IMR-90 (cell line): ENCODE measurements at regions not wholly inside any gene's neighbourhood (a gene's known extent, or its start where the extent isn't known, plus 50 kb on each side); places are given as distances from the start of the nearest gene placed in this dataset.

Experiments used
- ATAC-seq: fragments of 200-7000 bp; cut with Tn5 transposase; 2 replicates; pipeline ENCODE4 v1.9.1; 2020; ENCODE audit warnings: low read depth, mild to moderate bottlenecking, moderate library complexity
- BruUV-seq: library from RNA; stranded (reverse); fragments of 400-500 nt; replicated peaks from 2 replicates; lab custom pipeline; 2021; lab: Mats Ljungman, UMichigan
- CTCF ChIA-PET: fragments of 300-600 bp; formaldehyde crosslinking; extraction: SDS; loops from one replicate; lab custom pipeline; 2021; ENCODE audit warnings: antibody characterized with exemption; lab: Yijun Ruan, JAX
- POLR2A ChIA-PET: fragments of 300-600 bp; sonication (Branson Sonifier 250); formaldehyde crosslinking; loops from one replicate; lab custom pipeline; 2022; ENCODE audit warnings: antibody characterized with exemption; ENCODE audit not compliant: unreplicated experiment; lab: Charles Lee
- DNase-seq: peaks from one replicate; pipeline ENCODE4 v3.0.0; 2013
- H2AFZ ChIP-seq: replicated peaks from 2 replicates; pipeline ENCODE3; 2013; ENCODE audit warnings: low read length, mild to moderate bottlenecking; ENCODE audit not compliant: poor library complexity
- H2AK5ac ChIP-seq: 2 replicates; pipeline ENCODE4 v1.6.1; 2013; ENCODE audit warnings: low read depth, low read length, inconsistent platforms
- H2AK9ac ChIP-seq: replicated peaks from 2 replicates; pipeline ENCODE3; 2013; ENCODE audit warnings: mild to moderate bottlenecking, low read depth, low read length, moderate library complexity; ENCODE audit not compliant: poor library complexity
- H2BK120ac ChIP-seq: 2 replicates; pipeline ENCODE4 v1.6.1; 2013; ENCODE audit warnings: low read depth, low read length, inconsistent platforms
- H2BK15ac ChIP-seq: 3 replicates; pipeline ENCODE4 v1.6.1; 2013; ENCODE audit warnings: low read depth, low read length, inconsistent platforms
- H2BK20ac ChIP-seq: 2 replicates; pipeline ENCODE4 v1.6.1; 2013; ENCODE audit warnings: low read depth, mild to moderate bottlenecking, inconsistent platforms, low read length, moderate library complexity
- H2BK5ac ChIP-seq: 2 replicates; pipeline ENCODE4 v1.6.1; 2013; ENCODE audit warnings: mild to moderate bottlenecking, low read depth, low read length, inconsistent platforms; ENCODE audit not compliant: poor library complexity, severe bottlenecking
- H3K14ac ChIP-seq: replicated peaks from 2 replicates; pipeline ENCODE4 v1.6.1; 2013; ENCODE audit warnings: low read depth, low read length, inconsistent platforms
- H3K18ac ChIP-seq: 2 replicates; pipeline ENCODE4 v1.6.1; 2013; ENCODE audit warnings: low read depth, low read length, control low read depth
- H3K23ac ChIP-seq: 2 replicates; pipeline ENCODE4 v1.6.1; 2013; ENCODE audit warnings: low read depth, low read length, inconsistent platforms
- H3K27ac ChIP-seq: 2 replicates; pipeline ENCODE4 v1.5.1; 2013; ENCODE audit warnings: mild to moderate bottlenecking, control low read depth, low read length; ENCODE audit not compliant: insufficient read depth
- H3K27me3 ChIP-seq: 2 replicates; pipeline ENCODE4 v1.6.1; 2013; ENCODE audit warnings: low read length; ENCODE audit not compliant: control insufficient read depth, insufficient read depth
- H3K36me3 ChIP-seq: 2 replicates; pipeline ENCODE4 v1.6.1; 2013; ENCODE audit warnings: low read length, mixed read lengths; ENCODE audit not compliant: control insufficient read depth, insufficient read depth
- H3K4ac ChIP-seq: 2 replicates; pipeline ENCODE4 v1.6.1; 2013; ENCODE audit warnings: low read depth, low read length, inconsistent platforms
- H3K4me1 ChIP-seq: 2 replicates; pipeline ENCODE4 v1.6.1; 2013; ENCODE audit warnings: low read length, mixed read lengths; ENCODE audit not compliant: control insufficient read depth, insufficient read depth
- H3K4me2 ChIP-seq: 2 replicates; pipeline ENCODE4 v1.6.1; 2013; ENCODE audit warnings: low read depth, mild to moderate bottlenecking, control low read depth, low read length, moderate library complexity
- H3K4me3 ChIP-seq: 2 replicates; pipeline ENCODE4 v1.5.1; 2013; ENCODE audit warnings: low read depth, mild to moderate bottlenecking, control low read depth, low read length, moderate library complexity; ENCODE audit not compliant: insufficient read depth
- H3K56ac ChIP-seq: 2 replicates; pipeline ENCODE4 v1.6.1; 2013; ENCODE audit warnings: low read length, inconsistent platforms; ENCODE audit not compliant: insufficient read depth; ENCODE audit errors: extremely low read depth
- H3K79me1 ChIP-seq, 2 experiments: 2 replicates each; pipeline ENCODE4 v1.6.1; 2013; ENCODE audit warnings: low read length in 2 of 2, inconsistent platforms in 1 of 2, low read depth in 1 of 2
- H3K9ac ChIP-seq: 2 replicates; pipeline ENCODE4 v1.6.1; 2013; ENCODE audit warnings: low read depth, low read length, control low read depth
- H3K9me1 ChIP-seq: 2 replicates; pipeline ENCODE4 v1.6.1; 2013; ENCODE audit warnings: low read length, inconsistent platforms; ENCODE audit not compliant: insufficient read depth
- H3K9me3 ChIP-seq: 2 replicates; pipeline ENCODE4 v1.6.1; 2013; ENCODE audit warnings: low read length; ENCODE audit not compliant: control insufficient read depth, insufficient read depth
- H4K20me1 ChIP-seq: 2 replicates; pipeline ENCODE4 v1.6.1; 2013; ENCODE audit warnings: low read length, inconsistent platforms; ENCODE audit not compliant: insufficient read depth
- H4K5ac ChIP-seq: 2 replicates; pipeline ENCODE4 v1.6.1; 2013; ENCODE audit warnings: mild to moderate bottlenecking, low read depth, low read length, control low read depth
- H4K8ac ChIP-seq, 2 experiments: 2 replicates each; pipeline ENCODE4 v1.6.1; 2013; ENCODE audit warnings: low read depth in 2 of 2, low read length in 2 of 2, control low read depth in 1 of 2, inconsistent platforms in 1 of 2
- H4K91ac ChIP-seq: 2 replicates; pipeline ENCODE4 v1.6.1; 2013; ENCODE audit warnings: low read depth, low read length, inconsistent platforms; ENCODE audit not compliant: insufficient read depth
- CEBPB ChIP-seq: IDR thresholded peaks from 2 replicates; pipeline ENCODE4 v1.6.1; 2012; ENCODE audit warnings: low read depth, low read length, improper control_type of control experiment
- CHD1 ChIP-seq: IDR thresholded peaks from 2 replicates; pipeline ENCODE4 v1.6.1; 2012; ENCODE audit warnings: low read depth, low read length, improper control_type of control experiment
- CTCF ChIP-seq: conservative IDR thresholded peaks from 2 replicates; pipeline ENCODE4 v1.5.1; 2012; ENCODE audit warnings: mild to moderate bottlenecking, low read depth, low read length, improper control_type of control experiment
- FOS ChIP-seq: fragments of 150-350 bp; IDR thresholded peaks from 2 replicates; pipeline ENCODE4 v1.6.1; 2016; ENCODE audit warnings: low read depth, low read length
- MAFK ChIP-seq: IDR thresholded peaks from 2 replicates; pipeline ENCODE4 v1.6.1; 2012; ENCODE audit warnings: low read depth, low read length, improper control_type of control experiment
- MXI1 ChIP-seq: IDR thresholded peaks from 2 replicates; pipeline ENCODE4 v1.6.1; 2012; ENCODE audit warnings: low read depth, mild to moderate bottlenecking, low read length, moderate library complexity, borderline replicate concordance
- NFE2L2 ChIP-seq: fragments of 150-350 bp; IDR thresholded peaks from 2 replicates; pipeline ENCODE4 v1.6.1; 2016; ENCODE audit warnings: low read depth, mild to moderate bottlenecking, low read length
- POLR2A ChIP-seq: IDR thresholded peaks from 2 replicates; pipeline ENCODE4 v1.6.1; 2012; ENCODE audit warnings: mild to moderate bottlenecking, low read depth, low read length
- RAD21 ChIP-seq: IDR thresholded peaks from 2 replicates; pipeline ENCODE4 v1.6.1; 2012; ENCODE audit warnings: low read length, improper control_type of control experiment
- RCOR1 ChIP-seq: IDR thresholded peaks from 2 replicates; pipeline ENCODE4 v1.6.1; 2012; ENCODE audit warnings: mild to moderate bottlenecking, low read length, improper control_type of control experiment; ENCODE audit not compliant: insufficient replicate concordance
- WGBS, 2 experiments: methylation state at CpG; one replicate each; pipeline versions ENCODE4 v1.1.5 to v1.1.7; 2013; ENCODE audit warnings: missing lambda C conversion rate in 2 of 2; ENCODE audit not compliant: insufficient read length in 1 of 2; ENCODE audit errors: extremely low coverage in 2 of 2; 5-methylcytosine and 5-hydroxymethylcytosine counted together
- dilution Hi-C: fragments of 300-500 bp; cut with HindIII; formaldehyde crosslinking; loops from one replicate; pipeline ENCODE4 v1.14.3; 2018; ENCODE audit warnings: low sequenced_read_pairs; ENCODE audit not compliant: unreplicated experiment
- in situ Hi-C: fragments of 300-500 bp; cut with MboI; formaldehyde crosslinking; loops from 3 replicates; pipeline ENCODE4 v1.14.3; 2019; ENCODE audit warnings: low sequenced_read_pairs, inconsistent platforms, mixed read lengths
- intact Hi-C: fragments of 100-400 bp; cut with micrococcal nuclease; formaldehyde crosslinking; loops from 2 replicates; pipeline ENCODE4 v1.10.0; 2022

DNA sequence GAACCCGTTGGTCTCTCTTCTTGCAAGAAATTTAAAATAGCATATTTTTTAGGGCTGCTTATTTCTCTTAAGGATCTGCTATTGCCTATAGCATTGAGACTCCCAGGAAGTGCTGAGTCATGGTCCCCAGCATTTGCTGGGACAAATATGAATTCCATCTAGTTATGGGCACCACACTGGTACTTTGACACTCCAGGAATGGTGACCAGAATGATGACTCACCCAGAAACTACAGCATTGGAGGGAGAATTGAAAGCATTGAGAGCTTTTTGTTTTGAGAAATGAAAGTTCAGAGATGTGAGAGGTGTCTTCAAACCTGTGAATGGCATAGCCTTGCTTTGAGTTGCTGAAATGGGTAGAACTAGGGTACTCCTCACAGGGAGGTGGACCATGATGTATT, 699.7 kb downstream of the DHX35 start:
- no peak overlapping the region for H3K23ac ChIP-seq
- in situ Hi-C loops (no loop called here), intact Hi-C loops (no loop called here), dilution Hi-C loops (no loop called here)
- no peaks in the 10 kb centered on the region for H3K79me1 ChIP-seq
- no peaks in the 10 kb centered on the region for H3K36me3 ChIP-seq
- no peak overlapping the region for H3K4me3 ChIP-seq
- no peak overlapping the region for H4K5ac ChIP-seq
- no peaks in the 10 kb centered on the region for H3K4me1 ChIP-seq
- H3K14ac ChIP-seq, result no peak overlapping the region
- H2BK120ac ChIP-seq, result no peak overlapping the region
- no peak overlapping the region for H2BK20ac ChIP-seq
- H3K4ac ChIP-seq, result no peak overlapping the region
- WGBS, 2 experiments, result no CpG with 5 or more reads among the region's 1 CpG
- H3K56ac ChIP-seq, result no peak overlapping the region
- H3K27me3 ChIP-seq, result no peaks in the 10 kb centered on the region
- H2AK9ac ChIP-seq, result no peak overlapping the region
- DNase-seq, result no peak
- no peak overlapping the region for H2AFZ ChIP-seq
- H3K9ac ChIP-seq, result no peak overlapping the region
- no peak overlapping the region for H2AK5ac ChIP-seq
- no peak for TF ChIP-seq CHD1
- TF ChIP-seq POLR2A, result no peak
- TF ChIP-seq FOS, result no peak
- TF ChIP-seq RCOR1, result no peak
- no peak for TF ChIP-seq CEBPB
- no peak for TF ChIP-seq MXI1
- TF ChIP-seq CTCF, result no peak
- TF ChIP-seq MAFK, result 0 out of 2 replicates have a peak, but pooled peaks have one; percentile 23
- peak; percentile 90 for TF ChIP-seq NFE2L2
- TF ChIP-seq RAD21, result no peak
- no peak for ATAC-seq
- H3K4me2 ChIP-seq, result no peak overlapping the region
- H3K9me3 ChIP-seq, result peaks cover 3% of the 10 kb centered on the region; the same call in 1 of the 2 replicates
- H3K27ac ChIP-seq, result no peak overlapping the region
- H4K20me1 ChIP-seq, result no peaks in the 10 kb centered on the region
- H4K8ac ChIP-seq, result no peak overlapping the region
- H2BK15ac ChIP-seq, result no peak overlapping the region
- no peaks in the 10 kb centered on the region for H3K9me1 ChIP-seq
- CTCF ChIA-PET, result no interaction called here
- H2BK5ac ChIP-seq, result no peak overlapping the region
- no peak overlapping the region for H3K18ac ChIP-seq
- no TSS peak for BruUV-seq
- H4K91ac ChIP-seq, result no peak overlapping the region
- POLR2A ChIA-PET, result no interaction called here
